Skeletal muscle satellite cell (primary cell): ENCODE measurements at regions not wholly inside any gene's neighbourhood (a gene's known extent, or its start where the extent isn't known, plus 50 kb on each side); places are given as distances from the start of the nearest gene placed in this dataset.

Experiments
- H3K27me3 ChIP-seq: 2 replicates; pipeline ENCODE4 v1.7.0; 2013; ENCODE audit warnings: low read length; ENCODE audit not compliant: control insufficient read depth, insufficient read depth
- H3K36me3 ChIP-seq: 2 replicates; pipeline ENCODE4 v1.7.0; 2013; ENCODE audit warnings: mild to moderate bottlenecking, control low read depth, low read length; ENCODE audit not compliant: insufficient read depth
- H3K4me1 ChIP-seq: 2 replicates; pipeline ENCODE4 v1.7.0; 2013; ENCODE audit warnings: low read length; ENCODE audit not compliant: control insufficient read depth, insufficient read depth
- H3K4me2 ChIP-seq: 2 replicates; pipeline ENCODE4 v1.7.0; 2013; ENCODE audit warnings: mild to moderate bottlenecking, low read length
- H3K4me3 ChIP-seq: 2 replicates; pipeline ENCODE4 v1.7.0; 2013; ENCODE audit warnings: low read length
- H3K9ac ChIP-seq: 2 replicates; pipeline ENCODE4 v1.7.0; 2013; ENCODE audit warnings: mild to moderate bottlenecking, low read depth, low read length, moderate library complexity
- H3K9me3 ChIP-seq: replicated peaks from 2 replicates; pipeline ENCODE4 v1.7.0; 2013; ENCODE audit warnings: mild to moderate bottlenecking, control low read depth, low read length

- H3K36me3 ChIP-seq = no peaks in the 10 kb centered on the region
- H3K4me3 ChIP-seq = no peak overlapping the region
- H3K4me2 ChIP-seq = peak overlapping the region; percentile 18
- H3K9me3 ChIP-seq = no peaks in the 10 kb centered on the region
- H3K9ac ChIP-seq = peak overlapping the region; percentile 9
- H3K4me1 ChIP-seq = peaks cover 7% of the 10 kb centered on the region
- H3K27me3 ChIP-seq = no peaks in the 10 kb centered on the region
These were observed 95.6 kb upstream of the NABP1 start for GRCh38 chr2:191582355-191582754.

GRCh38 chr2:191591025-191591424 is 86.9 kb upstream of the NABP1 start:
- H3K4me2 ChIP-seq = no peak overlapping the region
- H3K9me3 ChIP-seq = no peaks in the 10 kb centered on the region
- H3K9ac ChIP-seq = no peak overlapping the region
- H3K27me3 ChIP-seq = no peaks in the 10 kb centered on the region
- H3K4me3 ChIP-seq = no peak overlapping the region
- no peaks in the 10 kb centered on the region for H3K36me3 ChIP-seq
- H3K4me1 ChIP-seq = peaks cover 11% of the 10 kb centered on the region

GRCh38 chr2:191593622-191594385 is 84.1 kb upstream of the NABP1 start:
- Histone ChIP-seq H3K4me3 (no peak overlapping the region), H3K4me1 (peaks cover 11% of the 10 kb centered on the region), H3K36me3 (no peaks in the 10 kb centered on the region), H3K27me3 (no peaks in the 10 kb centered on the region), H3K9me3 (no peaks in the 10 kb centered on the region), H3K4me2 (no peak overlapping the region), H3K9ac (no peak overlapping the region)

GRCh38 chr2:191597186-191597751 is 80.7 kb upstream of the NABP1 start:
- Histone ChIP-seq H3K9ac (no peak overlapping the region), H3K4me3 (no peak overlapping the region), H3K9me3 (no peaks in the 10 kb centered on the region), H3K27me3 (no peaks in the 10 kb centered on the region), H3K4me2 (no peak overlapping the region), H3K36me3 (no peaks in the 10 kb centered on the region), H3K4me1 (peaks cover 18% of the 10 kb centered on the region)

- Histone ChIP-seq H3K9me3 (no peaks in the 10 kb centered on the region), H3K9ac (no peak overlapping the region), H3K4me3 (no peak overlapping the region), H3K36me3 (no peaks in the 10 kb centered on the region), H3K27me3 (no peaks in the 10 kb centered on the region), H3K4me2 (no peak overlapping the region), H3K4me1 (peaks cover 18% of the 10 kb centered on the region)
These were observed 79.6 kb upstream of the NABP1 start for GRCh38 chr2:191598296-191598695.

GRCh38 chr2:191601060-191601459 is 76.9 kb upstream of the NABP1 start:
- no peak overlapping the region for H3K4me3 ChIP-seq
- no peak overlapping the region for H3K4me2 ChIP-seq
- H3K9me3 ChIP-seq = no peaks in the 10 kb centered on the region
- no peaks in the 10 kb centered on the region for H3K27me3 ChIP-seq
- H3K4me1 ChIP-seq = peaks cover 7% of the 10 kb centered on the region
- H3K9ac ChIP-seq = no peak overlapping the region
- H3K36me3 ChIP-seq = no peaks in the 10 kb centered on the region

- H3K9ac ChIP-seq = no peak overlapping the region
- H3K4me1 ChIP-seq = peaks cover 7% of the 10 kb centered on the region
- no peaks in the 10 kb centered on the region for H3K27me3 ChIP-seq
- no peak overlapping the region for H3K4me3 ChIP-seq
- no peaks in the 10 kb centered on the region for H3K36me3 ChIP-seq
- H3K9me3 ChIP-seq = no peaks in the 10 kb centered on the region
- no peak overlapping the region for H3K4me2 ChIP-seq
These were observed 73.8 kb upstream of the NABP1 start for GRCh38 chr2:191604154-191604553.

GRCh38 chr2:191607096-191607495 is 70.8 kb upstream of the NABP1 start:
- H3K4me3 ChIP-seq = no peak overlapping the region
- H3K36me3 ChIP-seq = no peaks in the 10 kb centered on the region
- H3K9me3 ChIP-seq = no peaks in the 10 kb centered on the region
- H3K27me3 ChIP-seq = no peaks in the 10 kb centered on the region
- peaks cover 6% of the 10 kb centered on the region for H3K4me1 ChIP-seq
- H3K4me2 ChIP-seq = no peak overlapping the region
- no peak overlapping the region for H3K9ac ChIP-seq

GRCh38 chr2:191610756-191611155 is 67.2 kb upstream of the NABP1 start:
- H3K9ac ChIP-seq = no peak overlapping the region
- no peaks in the 10 kb centered on the region for H3K36me3 ChIP-seq
- peaks cover 13% of the 10 kb centered on the region for H3K4me1 ChIP-seq
- H3K4me3 ChIP-seq = no peak overlapping the region
- H3K4me2 ChIP-seq = no peak overlapping the region
- H3K9me3 ChIP-seq = no peaks in the 10 kb centered on the region
- no peaks in the 10 kb centered on the region for H3K27me3 ChIP-seq

- Histone ChIP-seq H3K4me3 (no peak overlapping the region), H3K4me2 (no peak overlapping the region), H3K27me3 (no peaks in the 10 kb centered on the region), H3K4me1 (peaks cover 13% of the 10 kb centered on the region), H3K36me3 (no peaks in the 10 kb centered on the region), H3K9me3 (no peaks in the 10 kb centered on the region), H3K9ac (no peak overlapping the region)
These were observed 66.3 kb upstream of the NABP1 start for GRCh38 chr2:191611614-191612013.

- Histone ChIP-seq H3K4me1 (peaks cover 13% of the 10 kb centered on the region), H3K9me3 (no peaks in the 10 kb centered on the region), H3K36me3 (no peaks in the 10 kb centered on the region), H3K4me3 (no peak overlapping the region), H3K4me2 (peak overlapping the region; percentile 28), H3K27me3 (no peaks in the 10 kb centered on the region), H3K9ac (peak overlapping the region; percentile 33)
These were observed 65.4 kb upstream of the NABP1 start for GRCh38 chr2:191612496-191612895.

GRCh38 chr2:191614759-191615158 is 63.2 kb upstream of the NABP1 start:
- no peaks in the 10 kb centered on the region for H3K9me3 ChIP-seq
- no peak overlapping the region for H3K4me2 ChIP-seq
- H3K27me3 ChIP-seq = no peaks in the 10 kb centered on the region
- H3K4me1 ChIP-seq = peaks cover 13% of the 10 kb centered on the region
- no peak overlapping the region for H3K4me3 ChIP-seq
- no peaks in the 10 kb centered on the region for H3K36me3 ChIP-seq
- no peak overlapping the region for H3K9ac ChIP-seq
